ENCODE measurements at regions not wholly inside any gene's neighbourhood (a gene's known extent, or its start where the extent isn't known, plus 50 kb on each side); places are given as distances from the start of the nearest gene placed in this dataset.

- TF ChIP-seq CTCF (IDR thresholded peaks at IDR 0.05): no peak
Measured at GRCh38 chr13:65762012-65762411, 1468.1 kb downstream of the PCDH9 start.

GRCh38 chr13:65756071-65756671 is 1474.0 kb downstream of the PCDH9 start:
- TF ChIP-seq CTCF (IDR thresholded peaks at IDR 0.05): no peak

- TF ChIP-seq CTCF (IDR thresholded peaks at IDR 0.05): no peak
Measured at GRCh38 chr13:65748227-65748626, 1481.9 kb downstream of the PCDH9 start.

GRCh38 chr13:65746406-65746921 is 1483.7 kb downstream of the PCDH9 start:
- TF ChIP-seq CTCF (IDR thresholded peaks at IDR 0.05): no peak

GRCh38 chr13:65744836-65745235 is 1485.3 kb downstream of the PCDH9 start:
- TF ChIP-seq CTCF (IDR thresholded peaks at IDR 0.05): no peak

GRCh38 chr13:65733110-65733509 is 1497.0 kb downstream of the PCDH9 start:
- TF ChIP-seq CTCF (IDR thresholded peaks at IDR 0.05): no peak

- TF ChIP-seq CTCF (IDR thresholded peaks at IDR 0.05): no peak
Measured at GRCh38 chr13:65727070-65727469, 1503.1 kb downstream of the PCDH9 start.

- no peak for TF ChIP-seq CTCF (IDR thresholded peaks at IDR 0.05)
Measured at GRCh38 chr13:65725006-65725405, 1505.1 kb downstream of the PCDH9 start.

Data from LNCAP (cell line).